CD4-positive, alpha-beta T cell treated with Interleukin-6 for 4 hours (primary cell): ENCODE measurements at regions not wholly inside any gene's neighbourhood (a gene's known extent, or its start where the extent isn't known, plus 50 kb on each side); places are given as distances from the start of the nearest gene placed in this dataset.

Source experiments
- DNase-seq: peaks from one replicate; pipeline ENCODE4 v3.0.0-alpha.2; 2020; ENCODE audit warnings: mixed read lengths

- DNase-seq = no peak
These were observed 114.6 kb upstream of the RMST start for GRCh38 chr12:97347956-97348355.

DNA sequence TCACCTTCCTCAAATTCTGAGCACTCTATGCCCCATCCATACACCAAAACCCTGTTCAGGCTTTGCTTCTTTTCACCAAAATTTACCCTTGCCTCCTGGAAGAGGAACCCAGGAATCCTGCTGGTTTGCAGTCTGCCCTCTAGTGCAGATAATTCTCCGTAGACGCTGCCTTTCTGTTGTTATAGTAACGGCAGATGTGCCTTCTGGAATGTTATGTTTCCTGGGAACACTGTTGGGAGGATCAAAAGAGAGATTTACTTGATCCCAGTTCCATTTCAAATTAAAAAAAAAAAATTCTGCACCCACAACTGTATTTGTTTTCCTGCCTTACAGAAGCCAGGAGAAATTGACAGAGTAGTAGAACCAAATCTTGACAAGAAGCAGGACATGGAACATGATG is 104.2 kb upstream of the RMST start:
- no peak for DNase-seq

DNA sequence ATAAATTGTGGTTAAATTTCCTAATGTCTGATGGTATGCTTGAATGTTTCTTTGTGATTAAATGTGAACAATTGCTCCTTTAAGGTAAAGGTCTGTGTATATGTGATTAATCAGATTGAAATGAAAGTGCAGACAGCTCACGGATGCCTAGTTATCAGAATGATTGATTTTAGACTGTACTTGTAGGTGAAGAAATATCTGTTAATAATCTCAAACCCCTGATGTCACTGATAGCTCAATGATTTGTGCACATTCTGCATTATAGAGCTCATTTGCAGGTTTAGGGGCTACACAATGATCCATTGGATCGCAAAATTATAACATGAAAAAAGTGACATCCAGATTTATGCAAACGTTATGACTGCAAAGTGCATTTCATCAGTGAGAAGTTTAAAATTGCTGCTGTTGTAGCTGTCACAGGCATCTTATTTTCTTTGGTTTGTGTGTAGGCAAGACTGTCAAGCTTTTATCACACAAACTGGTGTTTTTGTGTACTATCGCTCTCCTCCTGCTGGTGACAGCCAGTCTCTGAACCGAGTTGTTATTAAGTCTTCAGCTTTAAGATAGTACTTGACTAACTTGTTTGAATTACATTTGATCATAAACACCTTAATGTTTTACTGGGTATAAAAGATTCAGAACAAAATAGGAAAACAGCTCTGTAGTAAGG is 103.4 kb upstream of the RMST start:
- no peak for DNase-seq

GRCh38 chr12:97363693-97364092 is 98.9 kb upstream of the RMST start:
- no peak for DNase-seq

GRCh38 chr12:97368462-97369163 is 94.0 kb upstream of the RMST start:
- DNase-seq = no peak

GRCh38 chr12:97375310-97375709 is 87.3 kb upstream of the RMST start:
- no peak for DNase-seq

DNA sequence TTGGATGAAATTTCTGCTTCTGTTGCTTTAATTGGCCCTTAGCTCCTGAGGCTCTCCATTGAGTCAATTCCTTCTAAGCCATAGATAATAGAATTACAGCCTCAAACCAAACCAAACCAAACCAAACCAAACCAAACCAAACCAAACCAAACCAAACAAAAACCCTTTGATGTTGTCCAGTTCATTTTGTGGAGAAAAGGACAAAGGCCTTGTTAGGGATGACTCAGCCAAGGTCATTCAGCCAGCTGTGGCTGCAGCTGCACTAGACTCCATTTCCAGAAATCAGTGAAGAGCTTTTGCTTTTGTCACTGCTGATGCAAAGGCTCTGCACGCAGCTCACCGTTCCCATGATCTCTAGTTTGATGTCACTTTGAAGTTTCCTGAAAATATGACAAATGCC is 82.2 kb upstream of the RMST start:
- DNase-seq = no peak

DNA sequence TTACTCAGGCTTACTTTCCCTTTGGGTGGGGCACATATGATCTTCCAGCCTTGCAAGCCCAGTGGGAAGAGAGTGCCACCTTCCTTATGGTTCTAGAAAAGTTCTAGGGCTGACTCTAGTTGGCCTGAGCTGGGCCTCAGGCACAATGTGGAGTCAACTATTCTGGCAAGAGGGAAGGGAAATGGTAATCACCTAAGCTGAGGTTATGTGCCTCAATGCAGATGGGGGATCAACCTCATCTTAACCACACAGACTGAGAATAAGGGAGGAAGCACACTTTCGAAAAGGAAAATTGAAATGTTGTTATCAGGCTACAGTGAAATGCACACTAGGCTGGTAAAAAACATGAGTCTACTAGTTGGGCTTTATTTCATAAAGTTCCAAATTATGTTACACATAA is 77.5 kb upstream of the RMST start:
- no peak for DNase-seq

DNA sequence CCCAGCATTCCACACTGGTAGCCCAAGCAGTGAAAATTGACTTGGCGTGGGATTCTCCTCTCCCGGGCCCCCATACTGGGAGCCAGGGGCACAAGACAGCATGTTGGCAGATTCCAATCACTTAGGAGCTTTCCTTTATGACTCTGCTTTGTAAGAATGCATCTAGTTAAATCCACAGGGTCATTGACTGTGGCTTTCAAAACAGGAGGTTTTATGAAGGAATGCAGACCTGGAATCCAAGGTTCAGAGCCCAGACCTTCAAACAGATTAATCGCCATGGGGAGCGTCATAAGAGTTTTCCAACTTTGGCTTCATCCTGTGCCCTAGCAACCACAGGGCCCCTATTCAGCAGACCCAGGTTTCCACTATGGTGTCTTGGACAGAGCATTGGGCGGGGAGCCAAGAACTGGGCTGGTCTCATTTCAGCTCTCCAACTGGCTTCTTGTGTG is 76.4 kb upstream of the RMST start:
- no peak for DNase-seq

- no peak for DNase-seq
These were observed 74.8 kb upstream of the RMST start for GRCh38 chr12:97387844-97388243.

GRCh38 chr12:97394657-97395056 is 67.9 kb upstream of the RMST start:
- no peak for DNase-seq

DNA sequence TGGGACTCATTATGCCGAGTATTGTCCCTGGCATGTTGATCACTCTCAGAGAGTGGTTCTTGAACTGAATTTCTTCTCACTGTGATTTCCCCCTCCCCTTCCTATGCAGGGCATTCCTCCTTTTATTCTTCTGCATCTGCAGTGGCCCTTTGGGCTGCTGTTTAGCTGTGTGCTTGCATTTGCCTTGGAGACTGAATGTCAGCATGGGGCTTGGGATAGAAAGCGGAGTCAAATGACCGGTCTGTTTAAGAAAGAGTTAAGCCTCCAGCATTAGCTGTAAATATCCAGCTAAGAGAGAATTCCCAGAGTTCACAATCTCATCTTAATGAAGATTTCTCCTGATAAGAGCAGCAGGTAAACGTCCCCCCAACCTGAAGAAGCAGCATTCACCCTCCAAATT is 65.6 kb upstream of the RMST start:
- no peak for DNase-seq

DNA sequence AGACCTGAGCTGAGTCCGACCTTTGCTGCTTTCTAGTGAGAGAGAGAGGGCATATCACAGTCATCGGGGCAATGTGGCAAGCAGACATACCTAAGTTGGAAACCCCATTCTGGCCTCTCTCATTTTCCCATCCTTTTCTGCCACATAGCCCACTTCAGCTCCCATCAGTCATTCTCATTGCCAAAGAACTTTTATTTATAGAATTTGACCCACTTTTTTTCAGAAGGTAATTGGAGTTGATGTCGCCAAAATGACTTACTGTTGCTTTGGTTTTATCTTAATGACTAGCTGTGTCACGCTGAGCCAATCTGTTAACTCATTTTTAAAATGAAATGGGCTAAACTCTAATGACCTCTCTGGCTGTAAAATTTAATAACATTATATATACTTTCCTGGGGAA is 63.9 kb upstream of the RMST start:
- DNase-seq = no peak

DNA sequence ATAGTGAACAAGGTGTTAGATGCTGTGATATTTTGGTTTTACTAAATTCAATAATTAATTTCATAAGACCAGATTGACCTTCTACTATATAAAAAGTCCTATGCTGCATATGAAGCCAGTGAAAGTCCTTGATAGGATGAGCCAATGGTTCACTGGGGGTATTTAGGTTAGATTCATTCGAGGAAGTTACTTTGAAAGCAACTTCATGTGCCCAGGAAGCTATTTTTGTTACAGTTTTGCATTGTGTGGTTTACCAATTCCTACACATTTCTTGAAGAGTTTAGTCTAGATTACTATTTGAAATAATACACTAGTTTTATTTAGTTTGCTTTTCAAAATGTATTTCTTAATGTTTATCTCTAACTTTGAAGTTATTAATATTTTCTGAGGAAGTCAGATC is 58.5 kb upstream of the RMST start:
- no peak for DNase-seq

GRCh38 chr12:97404543-97404942 is 58.1 kb upstream of the RMST start:
- no peak for DNase-seq

- no peak for DNase-seq
These were observed 54.2 kb upstream of the RMST start for GRCh38 chr12:97408363-97408762.

- DNase-seq = no peak
These were observed 51.3 kb upstream of the RMST start for GRCh38 chr12:97411341-97411740.
